HEK293 (cell line): ENCODE measurements at regions not wholly inside any gene's neighbourhood (a gene's known extent, or its start where the extent isn't known, plus 50 kb on each side); places are given as distances from the start of the nearest gene placed in this dataset.

Experiments used
- CTCF ChIA-PET: fragments of 350-600 bp; formaldehyde crosslinking; extraction: SDS; loops from one replicate; lab custom pipeline; 2021; ENCODE audit warnings: antibody characterized with exemption; lab: Yijun Ruan, JAX
- POLR2A ChIA-PET: fragments of 300-600 bp; formaldehyde crosslinking; extraction: SDS; loops from one replicate; lab custom pipeline; 2020; ENCODE audit warnings: antibody characterized with exemption, inconsistent platforms; lab: Yijun Ruan, JAX
- H3K27ac ChIP-seq: fragments of 200-500 bp; sonication (Bioruptor generic); 2 replicates; pipeline ENCODE4 v1.5.1; 2014; ENCODE audit warnings: low read depth, low read length, control low read depth, inconsistent platforms; ENCODE audit errors: extremely low read depth
- H3K36me3 ChIP-seq, 2 experiments: fragments of 200-500 bp in 1 of 2; sonication (Bioruptor generic) in 1 of 2; 1 replicate in 1 of 2; 2 replicates in 1 of 2; pipeline ENCODE4 v1.5.1; 2014 to 2017; ENCODE audit warnings: inconsistent platforms in 2 of 2, low read length in 2 of 2; ENCODE audit not compliant: control insufficient read depth in 2 of 2, insufficient read depth in 1 of 2
- H3K4me1 ChIP-seq: fragments of 200-500 bp; sonication (Bioruptor generic); 2 replicates; pipeline ENCODE4 v1.5.1; 2014; ENCODE audit warnings: mild to moderate bottlenecking, low read length, inconsistent platforms; ENCODE audit not compliant: control insufficient read depth, insufficient read depth
- H3K4me3 ChIP-seq: 2 replicates; pipeline ENCODE4 v1.5.1; 2011; ENCODE audit warnings: low read depth, mild to moderate bottlenecking, control low read depth, low read length, moderate library complexity
- H3K9me3 ChIP-seq: fragments of 200-500 bp; sonication (Bioruptor generic); 2 replicates; pipeline ENCODE4 v1.5.1; 2014; ENCODE audit warnings: low read depth, low read length, inconsistent platforms; ENCODE audit not compliant: control insufficient read depth, insufficient read depth
- AEBP2 ChIP-seq: fragments of 450-650 bp; formaldehyde crosslinking; IDR thresholded peaks from 2 replicates; pipeline ENCODE4 v1.5.1; 2016; ENCODE audit warnings: missing biosample characterization, missing genetic modification characterization, borderline replicate concordance
- ATF2 ChIP-seq: fragments of 450-650 bp; formaldehyde crosslinking; IDR thresholded peaks from 2 replicates; pipeline ENCODE4 v1.5.1; 2016; ENCODE audit warnings: missing biosample characterization, missing genetic modification characterization, low read depth
- GLI4 ChIP-seq: fragments of 450-650 bp; formaldehyde crosslinking; IDR thresholded peaks from 2 replicates; pipeline ENCODE4 v1.5.1; 2016; ENCODE audit warnings: missing biosample characterization, missing genetic modification characterization
- KLF9 ChIP-seq: fragments of 450-650 bp; formaldehyde crosslinking; IDR thresholded peaks from 2 replicates; pipeline ENCODE4 v1.5.1; 2016; ENCODE audit warnings: missing biosample characterization, missing genetic modification characterization, low read depth
- MYNN ChIP-seq: fragments of 450-650 bp; formaldehyde crosslinking; IDR thresholded peaks from 2 replicates; pipeline ENCODE4 v1.5.1; 2016; ENCODE audit warnings: missing biosample characterization, missing genetic modification characterization, borderline replicate concordance
- ZNF292 ChIP-seq: fragments of 450-650 bp; formaldehyde crosslinking; IDR thresholded peaks from 2 replicates; pipeline ENCODE4 v1.5.1; 2016; ENCODE audit warnings: low read depth, missing biosample characterization, missing genetic modification characterization, borderline replicate concordance
- ZNF335 ChIP-seq: fragments of 450-650 bp; formaldehyde crosslinking; conservative IDR thresholded peaks from 2 replicates; pipeline ENCODE4 v1.5.1; 2016; ENCODE audit warnings: missing biosample characterization, missing genetic modification characterization
- ZNF521 ChIP-seq: fragments of 450-650 bp; formaldehyde crosslinking; IDR thresholded peaks from 2 replicates; pipeline ENCODE4 v1.5.1; 2017; ENCODE audit warnings: missing biosample characterization, mild to moderate bottlenecking, missing genetic modification characterization
- ZNF544 ChIP-seq: fragments of 450-650 bp; formaldehyde crosslinking; IDR thresholded peaks from 2 replicates; pipeline ENCODE4 v1.5.0; 2017; ENCODE audit warnings: missing biosample characterization, missing genetic modification characterization
- ZNF654 ChIP-seq: fragments of 450-650 bp; formaldehyde crosslinking; IDR thresholded peaks from 2 replicates; pipeline ENCODE4 v1.5.1; 2016; ENCODE audit warnings: low read depth, missing biosample characterization, missing genetic modification characterization
- ZNF747 ChIP-seq: fragments of 450-650 bp; formaldehyde crosslinking; IDR thresholded peaks from 2 replicates; pipeline ENCODE4 v1.5.1; 2016; ENCODE audit warnings: missing biosample characterization, missing genetic modification characterization
- TF ChIP-seq, protein P1 (sequence below): fragments of 450-650 bp; formaldehyde crosslinking; IDR thresholded peaks from 2 replicates; pipeline ENCODE4 v1.5.1; 2016; ENCODE audit warnings: missing biosample characterization, missing genetic modification characterization

DNA sequence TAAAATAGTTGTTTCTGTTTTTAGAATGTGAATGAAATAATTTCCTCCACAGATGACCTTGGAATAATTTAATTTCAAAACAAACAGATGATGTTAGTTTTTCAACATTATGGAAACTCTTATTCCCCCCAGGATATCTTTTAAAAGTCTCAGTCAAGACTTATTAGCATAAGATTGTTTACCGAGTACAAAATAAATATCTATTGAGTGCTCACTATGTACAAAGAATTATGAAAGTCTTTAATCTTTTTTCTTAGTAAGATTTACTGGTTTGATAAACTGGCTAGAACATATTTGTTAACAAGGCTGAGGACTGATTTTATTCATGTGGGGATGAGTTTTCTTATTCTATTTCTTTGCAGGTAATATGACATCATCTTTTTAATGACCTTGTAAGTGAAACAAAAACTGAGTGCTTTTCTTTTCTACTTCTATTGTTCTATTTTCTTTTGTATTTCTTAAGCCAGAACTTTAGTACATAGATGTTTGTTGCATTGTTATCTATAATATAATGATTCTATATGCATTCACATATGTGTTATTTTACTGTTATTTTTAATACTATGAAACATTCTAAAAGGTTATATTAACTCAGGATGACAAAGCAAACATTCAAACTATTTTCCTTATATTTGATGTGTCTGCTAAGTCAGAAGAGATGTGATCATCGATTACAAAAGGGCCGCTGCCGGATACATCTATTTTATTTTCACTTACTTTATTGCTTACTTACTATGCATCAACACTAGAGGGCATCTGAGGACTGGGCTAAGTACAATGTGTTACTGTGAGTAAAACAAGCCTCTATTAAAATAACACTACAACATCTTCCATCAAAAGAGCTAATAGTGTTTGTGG is 111.0 kb upstream of the ARHGAP42 start:
- POLR2A ChIA-PET = no interaction called here
- H3K27ac ChIP-seq = no peak overlapping the region
- H3K4me1 ChIP-seq = no peaks in the 10 kb centered on the region
- H3K9me3 ChIP-seq = no peaks in the 10 kb centered on the region
- CTCF ChIA-PET = interaction anchor here (0.6 to 3.4 kb wide), 39 partner anchors 8 to 860 kb away, joined by 3 to 36 read pairs (median 5); no protein-coding TSS in a partner anchor
- H3K36me3 ChIP-seq = no peaks in the 10 kb centered on the region
- TF ChIP-seq ATF2 (tag by site-specific recombination) = peak; percentile 73; the same call in 1 of the 2 replicates
- no peak for TF ChIP-seq ZNF335 (tag by site-specific recombination)
- no peak for TF ChIP-seq ZNF292 (tag by site-specific recombination)
- TF ChIP-seq ZNF654 = peak; percentile 71
- TF ChIP-seq AEBP2 (tag by site-specific recombination) = no peak
- TF ChIP-seq, protein P1, sequence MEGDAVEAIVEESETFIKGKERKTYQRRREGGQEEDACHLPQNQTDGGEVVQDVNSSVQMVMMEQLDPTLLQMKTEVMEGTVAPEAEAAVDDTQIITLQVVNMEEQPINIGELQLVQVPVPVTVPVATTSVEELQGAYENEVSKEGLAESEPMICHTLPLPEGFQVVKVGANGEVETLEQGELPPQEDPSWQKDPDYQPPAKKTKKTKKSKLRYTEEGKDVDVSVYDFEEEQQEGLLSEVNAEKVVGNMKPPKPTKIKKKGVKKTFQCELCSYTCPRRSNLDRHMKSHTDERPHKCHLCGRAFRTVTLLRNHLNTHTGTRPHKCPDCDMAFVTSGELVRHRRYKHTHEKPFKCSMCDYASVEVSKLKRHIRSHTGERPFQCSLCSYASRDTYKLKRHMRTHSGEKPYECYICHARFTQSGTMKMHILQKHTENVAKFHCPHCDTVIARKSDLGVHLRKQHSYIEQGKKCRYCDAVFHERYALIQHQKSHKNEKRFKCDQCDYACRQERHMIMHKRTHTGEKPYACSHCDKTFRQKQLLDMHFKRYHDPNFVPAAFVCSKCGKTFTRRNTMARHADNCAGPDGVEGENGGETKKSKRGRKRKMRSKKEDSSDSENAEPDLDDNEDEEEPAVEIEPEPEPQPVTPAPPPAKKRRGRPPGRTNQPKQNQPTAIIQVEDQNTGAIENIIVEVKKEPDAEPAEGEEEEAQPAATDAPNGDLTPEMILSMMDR (tag by site-specific recombination) = peak; percentile 45; the same call in 1 of the 2 replicates
- no peak overlapping the region for H3K4me3 ChIP-seq

- no peaks in the 10 kb centered on the region for H3K36me3 ChIP-seq
- no peak overlapping the region for H3K4me3 ChIP-seq
- H3K27ac ChIP-seq = no peak overlapping the region
- no peaks in the 10 kb centered on the region for H3K9me3 ChIP-seq
- H3K4me1 ChIP-seq = no peaks in the 10 kb centered on the region
- ChIA-PET POLR2A (no interaction called here), CTCF (interaction anchor here (0.6 to 3.4 kb wide), 39 partner anchors 9 to 859 kb away, joined by 3 to 36 read pairs (median 5); no protein-coding TSS in a partner anchor)
- TF ChIP-seq ZNF544 (no peak), MYNN (tag by site-specific recombination) (no peak), ZNF521 (tag by site-specific recombination) (no peak), ZNF747 (tag by site-specific recombination) (no peak)
These were observed 110.4 kb upstream of the ARHGAP42 start for GRCh38 chr11:100576718-100577021.

- H3K27ac ChIP-seq = no peak overlapping the region
- CTCF ChIA-PET = interaction anchor here (0.6 to 3.4 kb wide), 11 partner anchors 15 to 859 kb away, joined by 3 to 36 read pairs (median 4); no protein-coding TSS in a partner anchor
- POLR2A ChIA-PET = no interaction called here
- H3K9me3 ChIP-seq = no peaks in the 10 kb centered on the region
- H3K4me1 ChIP-seq = no peaks in the 10 kb centered on the region
- TF ChIP-seq KLF9 (tag by site-specific recombination) (no peak), GLI4 (tag by site-specific recombination) (no peak)
- H3K36me3 ChIP-seq = no peaks in the 10 kb centered on the region
- H3K4me3 ChIP-seq = no peak overlapping the region
These were observed 108.2 kb upstream of the ARHGAP42 start for GRCh38 chr11:100578831-100579311.
